PC-3 (cell line): ENCODE measurements at regions not wholly inside any gene's neighbourhood (a gene's known extent, or its start where the extent isn't known, plus 50 kb on each side); places are given as distances from the start of the nearest gene placed in this dataset.

Experiments used
- ATAC-seq: fragments of 200-7000 bp; cut with Tn5 transposase; 2 replicates; pipeline ENCODE4 v1.9.1; 2020; ENCODE audit warnings: mild to moderate bottlenecking, moderate library complexity
- BruUV-seq: library from RNA; stranded (reverse); fragments of 400-500 nt; replicated peaks from 2 replicates; lab custom pipeline; 2021; lab: Mats Ljungman, UMichigan
- CTCF ChIA-PET: fragments of 300-600 bp; sonication (Branson Sonifier 250); formaldehyde crosslinking; loops from one replicate; lab custom pipeline; 2022; ENCODE audit warnings: antibody characterized with exemption; lab: Charles Lee
- POLR2A ChIA-PET: fragments of 300-600 bp; sonication (Branson Sonifier 250); formaldehyde crosslinking; loops from one replicate; lab custom pipeline; 2022; ENCODE audit warnings: antibody characterized with exemption; ENCODE audit not compliant: unreplicated experiment; lab: Charles Lee
- DNase-seq: peaks from one replicate; pipeline ENCODE4 v3.0.0-alpha.2; 2015
- H2AFZ ChIP-seq: fragments of 300-600 bp; sonication (generic); 2 replicates; pipeline ENCODE4 v1.6.0; 2016; ENCODE audit warnings: antibody characterized with exemption, low read length
- H3F3A ChIP-seq: fragments of 300-600 bp; sonication (generic); one replicate; pipeline ENCODE4 v1.6.0; 2017; ENCODE audit warnings: antibody characterized with exemption, low read length, control low read depth, mild to moderate bottlenecking; ENCODE audit not compliant: unreplicated experiment
- H3K27ac ChIP-seq: fragments of 300-600 bp; sonication (generic); 2 replicates; pipeline ENCODE4 v1.5.1; 2016; ENCODE audit warnings: mild to moderate bottlenecking, low read length
- H3K27me3 ChIP-seq: fragments of 300-600 bp; sonication (generic); 2 replicates; pipeline ENCODE4 v1.6.1; 2016; ENCODE audit warnings: low read length, mixed read lengths
- H3K36me3 ChIP-seq: fragments of 300-600 bp; sonication (generic); 2 replicates; pipeline ENCODE4 v1.6.1; 2016; ENCODE audit warnings: low read depth, mixed run types, low read length, mixed read lengths
- H3K4me1 ChIP-seq: fragments of 300-600 bp; sonication (generic); 2 replicates; pipeline ENCODE4 v1.5.1; 2016; ENCODE audit warnings: low read length; ENCODE audit not compliant: insufficient read depth
- H3K4me2 ChIP-seq: fragments of 300-600 bp; sonication (generic); 2 replicates; pipeline ENCODE4 v1.6.0; 2016; ENCODE audit warnings: low read length
- H3K4me3 ChIP-seq: fragments of 300-600 bp; sonication (generic); 2 replicates; pipeline ENCODE4 v1.5.1; 2016; ENCODE audit warnings: mild to moderate bottlenecking, low read length, mixed read lengths
- H3K79me2 ChIP-seq: fragments of 300-600 bp; sonication (generic); 2 replicates; pipeline ENCODE4 v1.6.1; 2017; ENCODE audit warnings: low read length, mixed read lengths
- H3K9ac ChIP-seq: fragments of 300-600 bp; sonication (generic); 2 replicates; pipeline ENCODE4 v1.6.0; 2016; ENCODE audit warnings: mild to moderate bottlenecking, low read length
- H3K9me2 ChIP-seq: fragments of 300-600 bp; sonication (generic); replicated peaks from 2 replicates; pipeline ENCODE4 v1.6.1; 2016; ENCODE audit warnings: mixed run types, low read length, mixed read lengths
- H3K9me3 ChIP-seq: fragments of 300-600 bp; sonication (generic); 2 replicates; pipeline ENCODE4 v1.6.1; 2016; ENCODE audit warnings: low read length, mixed read lengths
- H4K20me1 ChIP-seq: fragments of 300-600 bp; sonication (generic); 2 replicates; pipeline ENCODE4 v1.6.1; 2016; ENCODE audit warnings: low read length, mixed read lengths
- CTCF ChIP-seq: fragments of 300-600 bp; sonication (generic); conservative IDR thresholded peaks from 2 replicates; pipeline ENCODE4 v1.5.1; 2017; ENCODE audit warnings: antibody characterized with exemption, low read depth, mild to moderate bottlenecking, low read length
- EZH2 ChIP-seq: fragments of 300-600 bp; sonication (generic); IDR thresholded peaks from one replicate; pipeline ENCODE4 v1.6.1; 2017; ENCODE audit warnings: antibody characterized with exemption, mild to moderate bottlenecking, low read length; ENCODE audit not compliant: unreplicated experiment
- EZH2phosphoT487 ChIP-seq: fragments of 300-600 bp; sonication (generic); IDR thresholded peaks from 2 replicates; pipeline ENCODE4 v1.6.1; 2018; ENCODE audit warnings: mild to moderate bottlenecking, antibody characterized with exemption, low read length, borderline replicate concordance
- intact Hi-C: fragments of 100-400 bp; cut with micrococcal nuclease; formaldehyde crosslinking; loops from 2 replicates; pipeline ENCODE4 v1.9.0; 2023

- Histone ChIP-seq H3K36me3 (no peaks in the 10 kb centered on the region), H3K4me1 (no peaks in the 10 kb centered on the region), H3K79me2 (no peaks in the 10 kb centered on the region), H4K20me1 (no peaks in the 10 kb centered on the region), H3K27me3 (no peaks in the 10 kb centered on the region), H3K4me2 (no peak overlapping the region), H3F3A (no peaks in the 10 kb centered on the region), H3K9me3 (no peaks in the 10 kb centered on the region), H3K9ac (no peak overlapping the region), H3K9me2 (no peaks in the 10 kb centered on the region), H3K4me3 (no peak overlapping the region), H3K27ac (no peak overlapping the region), H2AFZ (no peak overlapping the region)
- ATAC-seq, result no peak
- ChIA-PET POLR2A (no interaction called here), CTCF (no interaction called here)
- intact Hi-C loops, result no loop called here
- BruUV-seq, result no TSS peak
- DNase-seq, result no peak
- TF ChIP-seq CTCF, result no peak
Observed at GRCh38 chr9:27653957-27654356, 80.7 kb upstream of the C9orf72 start.

- H2AFZ ChIP-seq, result no peak overlapping the region
- H3K4me3 ChIP-seq, result no peak overlapping the region
- H3K4me2 ChIP-seq, result no peak overlapping the region
- no peaks in the 10 kb centered on the region for H3K27me3 ChIP-seq
- no peak for TF ChIP-seq CTCF
- no peak for TF ChIP-seq EZH2
- TF ChIP-seq EZH2phosphoT487, result no peak
- H3K4me1 ChIP-seq, result no peaks in the 10 kb centered on the region
- intact Hi-C loops, result no loop called here
- POLR2A ChIA-PET, result no interaction called here
- CTCF ChIA-PET, result no interaction called here
- H3K9me2 ChIP-seq, result no peaks in the 10 kb centered on the region
- no peak for DNase-seq
- no peak for ATAC-seq
- H3K9ac ChIP-seq, result no peak overlapping the region
- H3K9me3 ChIP-seq, result no peaks in the 10 kb centered on the region
- no peaks in the 10 kb centered on the region for H3K36me3 ChIP-seq
- H4K20me1 ChIP-seq, result no peaks in the 10 kb centered on the region
- H3K79me2 ChIP-seq, result no peaks in the 10 kb centered on the region
- H3F3A ChIP-seq, result no peaks in the 10 kb centered on the region
- no TSS peak for BruUV-seq
- H3K27ac ChIP-seq, result no peak overlapping the region
Observed at GRCh38 chr9:27654629-27655285, 81.5 kb upstream of the C9orf72 start.

- H3K9me2 ChIP-seq, result no peaks in the 10 kb centered on the region
- no peak for TF ChIP-seq EZH2
- TF ChIP-seq EZH2phosphoT487, result no peak
- TF ChIP-seq CTCF, result no peak
Observed at GRCh38 chr9:27655441-27655840, 82.2 kb upstream of the C9orf72 start.

More at GRCh38 chr9:27655441-27655840, 82.2 kb upstream of the C9orf72 start:
- DNase-seq (no peak), ATAC-seq (no peak)
- H3K4me3 ChIP-seq, result no peak overlapping the region
- intact Hi-C loops, result no loop called here
- no TSS peak for BruUV-seq
- H2AFZ ChIP-seq, result no peak overlapping the region
- no peak overlapping the region for H3K27ac ChIP-seq
- H3K79me2 ChIP-seq, result no peaks in the 10 kb centered on the region
- H3K9ac ChIP-seq, result no peak overlapping the region
- no peaks in the 10 kb centered on the region for H3K4me1 ChIP-seq
- H3K9me3 ChIP-seq, result no peaks in the 10 kb centered on the region
- no peaks in the 10 kb centered on the region for H3K36me3 ChIP-seq
- H3F3A ChIP-seq, result no peaks in the 10 kb centered on the region
- ChIA-PET POLR2A (no interaction called here), CTCF (no interaction called here)
- no peaks in the 10 kb centered on the region for H3K27me3 ChIP-seq
- no peak overlapping the region for H3K4me2 ChIP-seq
- no peaks in the 10 kb centered on the region for H4K20me1 ChIP-seq
